ENCODE measurements at regions not wholly inside any gene's neighbourhood (a gene's known extent, or its start where the extent isn't known, plus 50 kb on each side); places are given as distances from the start of the nearest gene placed in this dataset.

DNA sequence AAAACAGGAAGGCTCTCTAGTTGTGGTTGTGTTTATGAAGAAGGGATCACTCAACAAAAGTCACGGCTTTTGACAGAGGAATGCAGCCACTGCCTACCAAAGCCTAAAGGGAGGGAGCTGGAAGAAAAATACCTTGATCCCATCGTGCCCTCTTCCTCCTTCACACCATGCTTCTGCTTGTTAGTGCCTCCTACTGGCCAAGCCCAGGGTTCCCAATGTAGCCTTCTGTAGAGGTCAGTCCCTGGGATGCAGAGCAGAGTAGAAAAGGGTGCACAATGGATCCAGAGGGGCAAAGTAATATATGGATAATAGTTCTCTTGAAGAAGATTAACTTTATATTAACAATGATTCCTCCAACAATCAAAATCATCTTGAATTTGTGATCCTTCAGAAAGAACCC lies 293.5 kb upstream of the FERMT1 start:
- no peak overlapping the region for H2AFZ ChIP-seq (ENCODE audit: low read length)
- H3K56ac ChIP-seq (ENCODE audit: insufficient read length, low read depth, low read length) = no peak overlapping the region
- TF ChIP-seq CTCF (conservative IDR thresholded peaks at IDR 0.05) = peak; percentile 68
- H3K4me2 ChIP-seq (ENCODE audit: insufficient read depth, insufficient read length, low read length) = no peak overlapping the region
- no peak overlapping the region for H3K18ac ChIP-seq (ENCODE audit: insufficient read length, low read depth, low read length)
- no peak overlapping the region for H3T11ph ChIP-seq (ENCODE audit: low read length)
- H4K91ac ChIP-seq (ENCODE audit: insufficient read length, low read depth, low read length) = no peak overlapping the region
- H3K4me1 ChIP-seq (ENCODE audit: insufficient read depth, low read length) = no peaks in the 10 kb centered on the region
- no peaks in the 10 kb centered on the region for H3K79me2 ChIP-seq (ENCODE audit: insufficient read depth, low read length)
- H3K23ac ChIP-seq (ENCODE audit: insufficient read length, low read depth, low read length) = no peak overlapping the region
- H3K23me2 ChIP-seq (ENCODE audit: insufficient read length, low read depth, low read length, poor library complexity, severe bottlenecking) = no peaks in the 10 kb centered on the region
- no peak overlapping the region for H2AK5ac ChIP-seq (ENCODE audit: insufficient read length, low read length)
- H3K9me3 Mint-ChIP-seq = no peaks in the 10 kb centered on the region
- no peak overlapping the region for H3K4ac ChIP-seq (ENCODE audit: low read depth, low read length)
- H2BK12ac ChIP-seq (ENCODE audit: insufficient read length, low read depth, low read length) = no peak overlapping the region
- WGBS (ENCODE audit: extremely low coverage, insufficient read length, low lambda C conversion rate) = no CpG with 5 or more reads among the region's 2 CpGs
- H2BK20ac ChIP-seq (ENCODE audit: low read depth, low read length, poor library complexity, severe bottlenecking) = no peak overlapping the region
- H3K4me1 Mint-ChIP-seq = peaks cover 2% of the 10 kb centered on the region in 2 experiments; a peak in 2 of 4 replicates
- no peaks in the 10 kb centered on the region for H3K27me3 ChIP-seq (ENCODE audit: insufficient read depth, low read length)
- no peak overlapping the region for H2BK120ac ChIP-seq (ENCODE audit: low read depth, low read length, poor library complexity, severe bottlenecking)
- H3K79me1 ChIP-seq (ENCODE audit: insufficient read depth, low read depth, low read length, poor library complexity, severe bottlenecking) = no peaks in the 10 kb centered on the region
- no peak overlapping the region for H3K4me3 Mint-ChIP-seq
- H3K27ac Mint-ChIP-seq = no peak overlapping the region
- DNase-seq = peak; percentile 42
- H3K14ac ChIP-seq (ENCODE audit: insufficient read depth, low read length) = no peak overlapping the region
- H3K9ac ChIP-seq (ENCODE audit: extremely low read depth, insufficient read length, low read length) = no peak overlapping the region
- no peak overlapping the region for H4K8ac ChIP-seq (replicated peaks; ENCODE audit: insufficient read length, low read depth, low read length)
- H3K27me3 Mint-ChIP-seq (ENCODE audit: low read depth) = no peaks in the 10 kb centered on the region
- no peaks in the 10 kb centered on the region for H4K20me1 ChIP-seq (ENCODE audit: control insufficient read depth, insufficient read depth, insufficient read length)
- H2BK5ac ChIP-seq (ENCODE audit: insufficient read length, low read length) = no peak overlapping the region
- H3K27ac ChIP-seq (ENCODE audit: insufficient read length, low read depth, low read length) = no peak overlapping the region
- no peaks in the 10 kb centered on the region for H3K9me3 ChIP-seq (ENCODE audit: control insufficient read depth, low read depth, low read length)
- H4K5ac ChIP-seq (ENCODE audit: insufficient read length, low read depth, low read length) = no peak overlapping the region
- H3K36me3 Mint-ChIP-seq (ENCODE audit: insufficient read depth in 1 of 3, low read depth in 3 of 3) = no peaks in the 10 kb centered on the region
- H2BK15ac ChIP-seq (ENCODE audit: low read depth, low read length) = no peak overlapping the region

Data from H9 (cell line).